Neuronal stem cell (in vitro differentiated cells): ENCODE measurements at regions not wholly inside any gene's neighbourhood (a gene's known extent, or its start where the extent isn't known, plus 50 kb on each side); places are given as distances from the start of the nearest gene placed in this dataset.

Experiments
- DNase-seq: peaks from one replicate; pipeline ENCODE4 v3.0.0-alpha.2; 2013; ENCODE audit warnings: low spot score
- H2AFZ ChIP-seq: one replicate; pipeline ENCODE4 v1.6.1; 2013; ENCODE audit warnings: mild to moderate bottlenecking, low read length, inconsistent platforms
- H2AK5ac ChIP-seq: 2 replicates; pipeline ENCODE4 v1.6.1; 2013; ENCODE audit warnings: low read depth, mild to moderate bottlenecking, inconsistent platforms, low read length, moderate library complexity, mixed read lengths
- H2BK120ac ChIP-seq: 2 replicates; pipeline ENCODE4 v1.6.1; 2013; ENCODE audit warnings: low read depth, mild to moderate bottlenecking, inconsistent platforms, low read length, moderate library complexity, mixed read lengths
- H2BK12ac ChIP-seq: one replicate; pipeline ENCODE4 v1.6.1; 2013; ENCODE audit warnings: low read length, inconsistent platforms
- H2BK15ac ChIP-seq: 2 replicates; pipeline ENCODE4 v1.6.1; 2013; ENCODE audit warnings: mild to moderate bottlenecking, low read length, inconsistent platforms, mixed read lengths
- H2BK5ac ChIP-seq: one replicate; pipeline ENCODE4 v1.6.1; 2013; ENCODE audit warnings: inconsistent platforms, mild to moderate bottlenecking, low read length, moderate library complexity
- H3K14ac ChIP-seq: one replicate; pipeline ENCODE4 v1.6.1; 2013; ENCODE audit warnings: low read length, inconsistent platforms
- H3K18ac ChIP-seq: 2 replicates; pipeline ENCODE4 v1.6.1; 2013; ENCODE audit warnings: low read length, inconsistent platforms
- H3K23ac ChIP-seq: 2 replicates; pipeline ENCODE4 v1.6.1; 2013; ENCODE audit warnings: low read depth, mild to moderate bottlenecking, mixed read lengths, low read length, inconsistent platforms; ENCODE audit not compliant: poor library complexity
- H3K27ac ChIP-seq: replicated peaks from 3 replicates; pipeline ENCODE4 v1.5.1; 2013; ENCODE audit warnings: low read length, inconsistent platforms
- H3K27me3 ChIP-seq, 3 experiments: 2 replicates each; pipeline ENCODE4 v1.6.1; 2013; ENCODE audit warnings: low read length in 3 of 3, mild to moderate bottlenecking in 2 of 3, inconsistent platforms in 1 of 3, low read depth in 1 of 3, mixed read lengths in 1 of 3, moderate library complexity in 1 of 3; ENCODE audit not compliant: control insufficient read depth in 3 of 3, insufficient read depth in 3 of 3
- H3K36me3 ChIP-seq, 2 donors: replicated peaks in 1 of 2; 2 replicates each; pipeline ENCODE4 v1.6.1; 2013; ENCODE audit warnings: low read length in 2 of 2; ENCODE audit not compliant: control insufficient read depth in 2 of 2, insufficient read depth in 2 of 2
- H3K4ac ChIP-seq: 2 replicates; pipeline ENCODE4 v1.6.1; 2013; ENCODE audit warnings: inconsistent platforms, mild to moderate bottlenecking, low read length, moderate library complexity
- H3K4me1 ChIP-seq, 2 donors: 1 replicate in 1 of 2; 2 replicates in 1 of 2; pipeline ENCODE4 v1.6.1; 2013; ENCODE audit warnings: low read length in 2 of 2, low read depth in 1 of 2; ENCODE audit not compliant: control insufficient read depth in 2 of 2, insufficient read depth in 1 of 2
- H3K4me2 ChIP-seq: one replicate; pipeline ENCODE4 v1.6.1; 2013; ENCODE audit warnings: mild to moderate bottlenecking, low read length, inconsistent platforms; ENCODE audit not compliant: insufficient read depth, poor library complexity, severe bottlenecking
- H3K4me3 ChIP-seq, 2 donors: 2 replicates each; pipeline ENCODE4 v1.5.1; 2013; ENCODE audit warnings: low read length in 2 of 2, mild to moderate bottlenecking in 2 of 2, inconsistent platforms in 1 of 2, moderate library complexity in 1 of 2
- H3K79me1 ChIP-seq: one replicate; pipeline ENCODE4 v1.6.1; 2013; ENCODE audit warnings: low read depth, mild to moderate bottlenecking, inconsistent platforms, low read length, moderate library complexity
- H3K9ac ChIP-seq: one replicate; pipeline ENCODE4 v1.6.1; 2013; ENCODE audit warnings: mild to moderate bottlenecking, low read depth, low read length, inconsistent platforms; ENCODE audit not compliant: poor library complexity
- H3K9me3 ChIP-seq, 2 donors: replicated peaks in 1 of 2; 2 replicates each; pipeline versions ENCODE3 to v1.6.1; 2013; ENCODE audit warnings: low read length in 2 of 2, mild to moderate bottlenecking in 2 of 2, inconsistent platforms in 1 of 2, low read depth in 1 of 2, mixed read lengths in 1 of 2, moderate library complexity in 1 of 2; ENCODE audit not compliant: control insufficient read depth in 2 of 2, insufficient read depth in 1 of 2
- H4K8ac ChIP-seq: one replicate; pipeline ENCODE4 v1.6.1; 2013; ENCODE audit warnings: low read depth, mild to moderate bottlenecking, inconsistent platforms, low read length, moderate library complexity
- H4K91ac ChIP-seq: one replicate; pipeline ENCODE4 v1.6.1; 2013; ENCODE audit warnings: low read length, low read depth, mild to moderate bottlenecking, inconsistent platforms; ENCODE audit not compliant: poor library complexity
- WGBS, 2 donors: extraction: QIAGEN DNeasy Blood & Tissue Kit; methylation state at CpG; one replicate each; pipeline ENCODE4 v1.1.7; 2013; ENCODE audit warnings: missing lambda C conversion rate in 2 of 2, mixed read lengths in 1 of 2; ENCODE audit not compliant: insufficient read length in 2 of 2, insufficient replicate concordance in 1 of 2; ENCODE audit errors: extremely low coverage in 2 of 2; 5-methylcytosine and 5-hydroxymethylcytosine counted together

GRCh38 chr10:37680716-37681616, 176.4 kb downstream of the ZNF248 start:
- Histone ChIP-seq H2BK5ac (no peak overlapping the region), H3K4ac (no peak overlapping the region), H4K91ac (no peak overlapping the region), H2AK5ac (no peak overlapping the region), H2BK12ac (no peak overlapping the region), H3K36me3 (no peaks in the 10 kb centered on the region), H3K4me3 (no peak overlapping the region), H3K18ac (no peak overlapping the region), H3K14ac (no peak overlapping the region), H3K4me2 (no peak overlapping the region), H3K27ac (no peak overlapping the region), H3K9ac (no peak overlapping the region), H2BK120ac (no peak overlapping the region), H3K27me3 (peaks cover 0 to 2% (median 0%) of the 10 kb centered on the region in 3 experiments), H3K4me1 (no peaks in the 10 kb centered on the region), H4K8ac (no peak overlapping the region), H3K79me1 (peaks cover 6% of the 10 kb centered on the region), H3K9me3 (peaks cover 0 to 60% of the 10 kb centered on the region in 2 donors), H2AFZ (no peak overlapping the region), H3K23ac (no peak overlapping the region), H2BK15ac (no peak overlapping the region)
- DNase-seq = no peak
- WGBS, 2 donors = no CpG with 5 or more reads among the region's 52 CpGs

DNA sequence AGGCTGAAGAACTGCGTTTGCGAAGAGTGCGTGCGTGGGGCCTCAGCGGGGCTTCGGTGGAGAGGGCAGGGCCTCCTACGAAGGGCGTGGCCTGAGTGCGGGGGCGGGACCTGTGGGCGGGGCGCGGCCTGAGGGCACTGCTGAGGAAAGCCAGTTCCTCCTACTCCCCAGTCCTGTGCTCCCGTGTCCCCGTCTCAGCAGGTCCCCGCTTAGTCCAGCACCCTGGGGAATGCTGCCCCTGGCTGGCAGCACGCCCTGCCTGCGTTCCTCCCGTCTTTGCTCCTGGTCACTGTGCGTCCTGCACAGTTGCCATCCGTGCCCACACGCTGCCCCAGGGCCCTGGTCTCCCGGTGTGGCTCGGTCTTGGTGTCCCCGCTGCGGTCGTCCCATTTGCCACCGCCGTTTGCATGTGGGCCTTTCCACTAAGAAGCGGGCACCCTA, 177.1 kb downstream of the ZNF248 start:
- H2BK12ac ChIP-seq = no peak overlapping the region
- peaks cover 0 to 54% of the 10 kb centered on the region in 2 donors for H3K9me3 ChIP-seq
- H2BK120ac ChIP-seq = no peak overlapping the region
- no peak overlapping the region for H2BK5ac ChIP-seq
- H3K4me2 ChIP-seq = no peak overlapping the region
- no peak overlapping the region for H3K18ac ChIP-seq
- no CpG with 5 or more reads among the region's 30 CpGs for WGBS, 2 donors
- no peak overlapping the region for H3K23ac ChIP-seq
- DNase-seq = no peak
- no peaks in the 10 kb centered on the region for H3K36me3 ChIP-seq
- H3K79me1 ChIP-seq = peaks cover 6% of the 10 kb centered on the region
- no peak overlapping the region for H2AK5ac ChIP-seq
- H3K4me3 ChIP-seq = no peak overlapping the region
- H3K4me1 ChIP-seq = no peaks in the 10 kb centered on the region
- H3K27me3 ChIP-seq = peaks cover 0 to 2% (median 0%) of the 10 kb centered on the region in 3 experiments
- no peak overlapping the region for H3K27ac ChIP-seq
- H2BK15ac ChIP-seq = no peak overlapping the region
- H3K4ac ChIP-seq = no peak overlapping the region
- no peak overlapping the region for H4K8ac ChIP-seq
- peak overlapping the region; percentile 21 for H3K14ac ChIP-seq
- no peak overlapping the region for H2AFZ ChIP-seq
- H4K91ac ChIP-seq = no peak overlapping the region
- H3K9ac ChIP-seq = no peak overlapping the region

GRCh38 chr10:37679465-37679864, 177.9 kb downstream of the ZNF248 start:
- whole genome bisulfite sequencing, 2 donors = no CpG with 5 or more reads among the region's 8 CpGs
- DNase-seq = no peak

GRCh38 chr10:37675449-37675848, 182.0 kb downstream of the ZNF248 start:
- no CpG with 5 or more reads among the region's 4 CpGs for WGBS, 2 donors
- Histone ChIP-seq H3K27ac (no peak overlapping the region), H3K9ac (no peak overlapping the region), H3K4me3 (no peak overlapping the region), H3K79me1 (peaks cover 2% of the 10 kb centered on the region), H2AK5ac (no peak overlapping the region), H3K23ac (no peak overlapping the region), H3K4ac (no peak overlapping the region), H2AFZ (no peak overlapping the region), H2BK12ac (no peak overlapping the region), H3K27me3 (peaks cover 0 to 2% (median 0%) of the 10 kb centered on the region in 3 experiments), H2BK5ac (no peak overlapping the region), H4K8ac (no peak overlapping the region), H3K14ac (no peak overlapping the region), H3K4me1 (no peaks in the 10 kb centered on the region), H2BK120ac (no peak overlapping the region), H4K91ac (no peak overlapping the region), H2BK15ac (no peak overlapping the region), H3K4me2 (no peak overlapping the region), H3K36me3 (no peaks in the 10 kb centered on the region), H3K18ac (no peak overlapping the region), H3K9me3 (peaks cover 0 to 23% of the 10 kb centered on the region in 2 donors)
- no peak for DNase-seq

More at GRCh38 chr10:37679465-37679864, 177.9 kb downstream of the ZNF248 start:
- no peak overlapping the region for H2AFZ ChIP-seq
- H3K36me3 ChIP-seq = no peaks in the 10 kb centered on the region
- no peak overlapping the region for H3K4me3 ChIP-seq
- no peak overlapping the region for H2AK5ac ChIP-seq
- no peak overlapping the region for H3K18ac ChIP-seq
- H2BK15ac ChIP-seq = no peak overlapping the region
- H2BK120ac ChIP-seq = no peak overlapping the region
- H3K4ac ChIP-seq = no peak overlapping the region
- no peak overlapping the region for H3K4me2 ChIP-seq
- H4K91ac ChIP-seq = no peak overlapping the region
- H3K27ac ChIP-seq = no peak overlapping the region
- no peak overlapping the region for H4K8ac ChIP-seq
- no peaks in the 10 kb centered on the region for H3K4me1 ChIP-seq
- H2BK12ac ChIP-seq = no peak overlapping the region
- no peak overlapping the region for H3K14ac ChIP-seq
- no peak overlapping the region for H3K9ac ChIP-seq
- H3K79me1 ChIP-seq = peaks cover 6% of the 10 kb centered on the region
- no peak overlapping the region for H2BK5ac ChIP-seq
- H3K23ac ChIP-seq = no peak overlapping the region
- H3K9me3 ChIP-seq = peaks cover 0 to 48% of the 10 kb centered on the region in 2 donors
- peaks cover 0 to 2% (median 0%) of the 10 kb centered on the region in 3 experiments for H3K27me3 ChIP-seq
